ENCODE measurements at regions not wholly inside any gene's neighbourhood (a gene's known extent, or its start where the extent isn't known, plus 50 kb on each side); places are given as distances from the start of the nearest gene placed in this dataset.
A peak's percentile ranks its signal among the peaks of the same experiment; 100 is the strongest.
"Not testable (repeated sequence)": the region's sequence is repeated elsewhere in the genome, so short reads cannot be mapped to it uniquely, and the experiment has no call there.

GRCh38 chr5:63124266-63124665 is 545.6 kb downstream of the LRRC70 start:
- no peak for DNase-seq (ENCODE audit: low read depth, low spot score)

- DNase-seq (ENCODE audit: low read depth, low spot score), result peak; percentile 77
These were observed 542.9 kb downstream of the LRRC70 start for GRCh38 chr5:63121471-63121870.

GRCh38 chr5:63118221-63118620 is 539.6 kb downstream of the LRRC70 start:
- DNase-seq (ENCODE audit: low read depth, low spot score), result no peak

GRCh38 chr5:63111891-63112290 is 533.3 kb downstream of the LRRC70 start:
- no peak for DNase-seq (ENCODE audit: low read depth, low spot score)

GRCh38 chr5:63101870-63102269 is 523.3 kb downstream of the LRRC70 start:
- no peak for DNase-seq (ENCODE audit: low read depth, low spot score)

GRCh38 chr5:63097286-63097685 is 518.7 kb downstream of the LRRC70 start:
- no peak for DNase-seq (ENCODE audit: low read depth, low spot score)

GRCh38 chr5:63094730-63095129 is 516.1 kb downstream of the LRRC70 start:
- no peak for DNase-seq (ENCODE audit: low read depth, low spot score)

GRCh38 chr5:63089147-63089546 is 510.5 kb downstream of the LRRC70 start:
- no peak for DNase-seq (ENCODE audit: low read depth, low spot score)

- DNase-seq (ENCODE audit: low read depth, low spot score), result no peak
These were observed 506.9 kb downstream of the LRRC70 start for GRCh38 chr5:63085561-63085960.

GRCh38 chr5:63083689-63084088 is 505.1 kb downstream of the LRRC70 start:
- not testable (repeated sequence) for DNase-seq (ENCODE audit: low read depth, low spot score)

- no peak for DNase-seq (ENCODE audit: low read depth, low spot score)
These were observed 502.8 kb downstream of the LRRC70 start for GRCh38 chr5:63081402-63081801.

- DNase-seq (ENCODE audit: low read depth, low spot score), result peak; percentile 5
These were observed 491.4 kb downstream of the LRRC70 start for GRCh38 chr5:63070001-63070400.

GRCh38 chr5:63055421-63055820 is 476.8 kb downstream of the LRRC70 start:
- DNase-seq (ENCODE audit: low read depth, low spot score), result no peak

GRCh38 chr5:63053019-63053638 is 474.5 kb downstream of the LRRC70 start:
- no peak for DNase-seq (ENCODE audit: low read depth, low spot score)

- no peak for DNase-seq (ENCODE audit: low read depth, low spot score)
These were observed 472.3 kb downstream of the LRRC70 start for GRCh38 chr5:63050916-63051315.

- DNase-seq (ENCODE audit: low read depth, low spot score), result no peak
These were observed 471.3 kb downstream of the LRRC70 start for GRCh38 chr5:63049935-63050334.

GRCh38 chr5:63043792-63044191 is 465.2 kb downstream of the LRRC70 start:
- peak; percentile 6 for DNase-seq (ENCODE audit: low read depth, low spot score)

- DNase-seq (ENCODE audit: low read depth, low spot score), result no peak
These were observed 453.7 kb downstream of the LRRC70 start for GRCh38 chr5:63032343-63032742.

GRCh38 chr5:63029891-63030290 is 451.3 kb downstream of the LRRC70 start:
- no peak for DNase-seq (ENCODE audit: low read depth, low spot score)

- DNase-seq (ENCODE audit: low read depth, low spot score), result no peak
These were observed 447.1 kb downstream of the LRRC70 start for GRCh38 chr5:63025679-63026078.

GRCh38 chr5:63022403-63022802 is 443.8 kb downstream of the LRRC70 start:
- DNase-seq (ENCODE audit: low read depth, low spot score), result no peak

GRCh38 chr5:63011158-63011557 is 432.5 kb downstream of the LRRC70 start:
- DNase-seq (ENCODE audit: low read depth, low spot score), result no peak

- DNase-seq (ENCODE audit: low read depth, low spot score), result no peak
These were observed 429.6 kb downstream of the LRRC70 start for GRCh38 chr5:63008195-63008594.

GRCh38 chr5:62994842-62995241 is 416.2 kb downstream of the LRRC70 start:
- not testable (repeated sequence) for DNase-seq (ENCODE audit: low read depth, low spot score)

All from astrocyte of the hippocampus (primary cell).